ENCODE measurements at regions not wholly inside any gene's neighbourhood (a gene's known extent, or its start where the extent isn't known, plus 50 kb on each side); places are given as distances from the start of the nearest gene placed in this dataset.

DNA sequence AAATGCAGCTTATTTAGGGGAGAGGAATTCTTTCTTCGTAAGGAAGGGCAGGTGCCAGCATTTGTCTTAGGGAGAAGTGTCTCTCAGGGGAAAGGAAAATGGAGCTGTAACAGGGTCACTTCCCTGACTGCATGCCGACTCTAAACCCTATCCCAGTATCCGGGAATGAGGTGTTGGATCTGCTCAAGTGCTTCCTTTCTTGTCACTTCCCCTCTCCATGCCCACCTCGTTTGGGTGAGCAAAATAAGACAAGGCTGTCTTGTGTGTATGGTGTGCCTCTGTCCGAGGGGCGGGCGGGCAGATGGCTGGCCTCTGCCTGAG lies 230.1 kb upstream of the TPM1 start:
- TF ChIP-seq, protein P1, sequence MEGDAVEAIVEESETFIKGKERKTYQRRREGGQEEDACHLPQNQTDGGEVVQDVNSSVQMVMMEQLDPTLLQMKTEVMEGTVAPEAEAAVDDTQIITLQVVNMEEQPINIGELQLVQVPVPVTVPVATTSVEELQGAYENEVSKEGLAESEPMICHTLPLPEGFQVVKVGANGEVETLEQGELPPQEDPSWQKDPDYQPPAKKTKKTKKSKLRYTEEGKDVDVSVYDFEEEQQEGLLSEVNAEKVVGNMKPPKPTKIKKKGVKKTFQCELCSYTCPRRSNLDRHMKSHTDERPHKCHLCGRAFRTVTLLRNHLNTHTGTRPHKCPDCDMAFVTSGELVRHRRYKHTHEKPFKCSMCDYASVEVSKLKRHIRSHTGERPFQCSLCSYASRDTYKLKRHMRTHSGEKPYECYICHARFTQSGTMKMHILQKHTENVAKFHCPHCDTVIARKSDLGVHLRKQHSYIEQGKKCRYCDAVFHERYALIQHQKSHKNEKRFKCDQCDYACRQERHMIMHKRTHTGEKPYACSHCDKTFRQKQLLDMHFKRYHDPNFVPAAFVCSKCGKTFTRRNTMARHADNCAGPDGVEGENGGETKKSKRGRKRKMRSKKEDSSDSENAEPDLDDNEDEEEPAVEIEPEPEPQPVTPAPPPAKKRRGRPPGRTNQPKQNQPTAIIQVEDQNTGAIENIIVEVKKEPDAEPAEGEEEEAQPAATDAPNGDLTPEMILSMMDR (IDR thresholded peaks at IDR 0.05; ENCODE audit: insufficient read depth, low read depth, low read length) = no peak
- TF ChIP-seq EZH2 (IDR thresholded peaks at IDR 0.05; ENCODE audit: insufficient read depth, low read length) = no peak
